GM12878 (cell line): ENCODE measurements at regions not wholly inside any gene's neighbourhood (a gene's known extent, or its start where the extent isn't known, plus 50 kb on each side); places are given as distances from the start of the nearest gene placed in this dataset.

Experiments used
- ATAC-seq: fragments of 200-7000 bp; cut with Tn5 transposase; 3 replicates; pipeline ENCODE4 v1.9.1; 2020; ENCODE audit warnings: mild to moderate bottlenecking, moderate library complexity
- BruUV-seq: library from RNA; stranded (reverse); fragments of 400-500 nt; replicated peaks from 2 replicates; lab custom pipeline; 2021; lab: Mats Ljungman, UMichigan
- CTCF ChIA-PET: fragments of 300-600 bp; sonication (Branson Sonifier 250); formaldehyde crosslinking; extraction: SDS; loops from one replicate; lab custom pipeline; 2021; ENCODE audit warnings: inconsistent platforms; lab: Yijun Ruan, JAX
- POLR2A ChIA-PET: fragments of 350-600 bp; formaldehyde crosslinking; extraction: SDS; loops from one replicate; lab custom pipeline; 2021; ENCODE audit warnings: inconsistent platforms; lab: Charles Lee
- RAD21 ChIA-PET: fragments of 300-600 bp; sonication (Branson Sonifier 250); formaldehyde crosslinking; loops from one replicate; lab custom pipeline; 2023; ENCODE audit warnings: antibody characterized with exemption; ENCODE audit not compliant: unreplicated experiment; lab: Charles Lee
- SMC1A ChIA-PET: fragments of 300-600 bp; sonication (Branson Sonifier 250); formaldehyde crosslinking; loops from one replicate; lab custom pipeline; 2023; ENCODE audit not compliant: unreplicated experiment, uncharacterized antibody; lab: Charles Lee
- DNase-seq: peaks from one replicate; pipeline ENCODE4 v3.0.0-alpha.2; 2011; ENCODE audit warnings: low read depth, low spot score
- FAIRE-seq: peaks from 3 replicates; lab custom pipeline; 2011; peaks lifted over from hg19 to GRCh38; lab: Jason Lieb, UNC
- H2AFZ ChIP-seq: 2 replicates; pipeline ENCODE4 v1.6.0; 2011; ENCODE audit warnings: low read depth, low read length, control low read depth; ENCODE audit not compliant: control insufficient read depth
- H3K27ac ChIP-seq: 2 replicates; pipeline ENCODE4 v1.5.1; 2011; ENCODE audit warnings: control low read depth; ENCODE audit not compliant: control insufficient read depth, insufficient read depth
- H3K27me3 ChIP-seq, 2 experiments: replicated peaks in 1 of 2; 2 replicates each; pipeline versions ENCODE4 v1.6.0 to v1.6.1; 2011; ENCODE audit warnings: low read length in 1 of 2; ENCODE audit not compliant: control insufficient read depth in 2 of 2, insufficient read depth in 2 of 2
- H3K36me3 ChIP-seq, 2 experiments: 2 replicates each; pipeline ENCODE4 v1.5.1; 2011; ENCODE audit warnings: low read length in 1 of 2; ENCODE audit not compliant: control insufficient read depth in 2 of 2, insufficient read depth in 2 of 2
- H3K4me1 ChIP-seq: 2 replicates; pipeline ENCODE4 v1.6.1; 2011; ENCODE audit warnings: mild to moderate bottlenecking, low read length, moderate library complexity, mixed read lengths; ENCODE audit not compliant: control insufficient read depth, insufficient read depth
- H3K4me2 ChIP-seq: 2 replicates; pipeline ENCODE4 v1.6.0; 2011; ENCODE audit warnings: control low read depth; ENCODE audit not compliant: control insufficient read depth, insufficient read depth
- H3K4me3 ChIP-seq: fragments of 200-600 bp; sonication (generic); 2 replicates; pipeline ENCODE4 v1.5.1; 2016
- H3K79me2 ChIP-seq: 2 replicates; pipeline ENCODE4 v1.6.0; 2011; ENCODE audit warnings: low read length; ENCODE audit not compliant: control insufficient read depth, insufficient read depth
- H3K9ac ChIP-seq: 2 replicates; pipeline ENCODE4 v1.8.0; 2011; ENCODE audit warnings: low read length, control low read depth, mixed read lengths; ENCODE audit not compliant: control insufficient read depth, insufficient read depth
- H3K9me3 ChIP-seq: replicated peaks from 3 replicates; pipeline ENCODE4 v1.5.1; 2011; ENCODE audit warnings: mild to moderate bottlenecking, low read length; ENCODE audit not compliant: control insufficient read depth, insufficient read depth
- H4K20me1 ChIP-seq: 2 replicates; pipeline ENCODE4 v1.6.0; 2011; ENCODE audit not compliant: control insufficient read depth, insufficient read depth
- ASH2L ChIP-seq: fragments of 300-600, 200-600 bp; sonication (generic); IDR thresholded peaks from 2 replicates; pipeline ENCODE4 v1.6.1; 2017; ENCODE audit warnings: low read depth, mild to moderate bottlenecking, borderline replicate concordance
- ATF3 ChIP-seq: IDR thresholded peaks from 2 replicates; pipeline ENCODE4 v1.6.1; 2011; ENCODE audit warnings: low read depth, mild to moderate bottlenecking, low read length, moderate library complexity, borderline replicate concordance; ENCODE audit errors: extremely low read depth
- BACH1 ChIP-seq: fragments of 450-650 bp; IDR thresholded peaks from 2 replicates; pipeline ENCODE4 v1.6.1; 2017; ENCODE audit warnings: mild to moderate bottlenecking, borderline replicate concordance
- CEBPB ChIP-seq, 2 experiments: fragments of 150-350 bp in 1 of 2; IDR thresholded peaks; 2 replicates each; pipeline ENCODE4 v1.6.1; 2012 to 2014; ENCODE audit warnings: low read depth in 2 of 2, low read length in 2 of 2, borderline replicate concordance in 1 of 2, inconsistent platforms in 1 of 2
- CTCF ChIP-seq, 3 experiments: IDR thresholded peaks in 2 of 3; conservative IDR thresholded peaks in 1 of 3; 2 replicates each; pipeline ENCODE4 v1.5.1; 2011; ENCODE audit warnings: low read depth in 3 of 3, low read length in 3 of 3, mild to moderate bottlenecking in 3 of 3, control low read depth in 2 of 3, moderate library complexity in 2 of 3, inconsistent platforms in 1 of 3, mixed read lengths in 1 of 3; ENCODE audit not compliant: control insufficient read depth in 2 of 3, insufficient read depth in 1 of 3; ENCODE audit errors: extremely low read depth in 1 of 3
- FOS ChIP-seq: IDR thresholded peaks from 3 replicates; pipeline ENCODE4 v1.6.1; 2011; ENCODE audit warnings: borderline replicate concordance; ENCODE audit not compliant: insufficient read length; ENCODE audit errors: extremely low read depth
- HCFC1 ChIP-seq: fragments of 150-350 bp; IDR thresholded peaks from 2 replicates; pipeline ENCODE4 v1.6.1; 2014; ENCODE audit warnings: low read length
- IKZF2 ChIP-seq, 2 experiments: fragments of 450-650 bp; IDR thresholded peaks; 2 replicates each; pipeline ENCODE4 v1.6.1; 2017; ENCODE audit warnings: mild to moderate bottlenecking in 2 of 2, moderate library complexity in 2 of 2
- IRF4 ChIP-seq: IDR thresholded peaks from 2 replicates; pipeline ENCODE4 v1.6.1; 2011; ENCODE audit warnings: low read depth, low read length
- LARP7 ChIP-seq: fragments of 450-650 bp; IDR thresholded peaks from 2 replicates; pipeline ENCODE4 v1.6.1; 2017; ENCODE audit warnings: mild to moderate bottlenecking
- MXI1 ChIP-seq: fragments of 150-350 bp; IDR thresholded peaks from 2 replicates; pipeline ENCODE4 v1.6.1; 2011; ENCODE audit warnings: low read depth, mild to moderate bottlenecking, inconsistent platforms, low read length, improper control_type of control experiment
- POU2F2 ChIP-seq: IDR thresholded peaks from 3 replicates; pipeline ENCODE4 v1.6.1; 2011; ENCODE audit warnings: low read depth, mild to moderate bottlenecking, low read length, borderline replicate concordance
- RAD21 ChIP-seq: IDR thresholded peaks from 2 replicates; pipeline ENCODE4 v1.6.1; 2011; ENCODE audit warnings: mild to moderate bottlenecking, low read depth, low read length, moderate library complexity; ENCODE audit not compliant: insufficient read depth
- RCOR1 ChIP-seq: conservative IDR thresholded peaks from 2 replicates; pipeline ENCODE4 v1.6.1; 2012; ENCODE audit warnings: low read depth, low read length, improper control_type of control experiment
- REST ChIP-seq: IDR thresholded peaks from 2 replicates; pipeline ENCODE4 v1.6.1; 2012; ENCODE audit warnings: mild to moderate bottlenecking, low read depth, low read length
- SMC3 ChIP-seq: IDR thresholded peaks from 2 replicates; pipeline ENCODE4 v1.6.1; 2011; ENCODE audit warnings: low read length, improper control_type of control experiment, borderline replicate concordance
- TCF3 ChIP-seq: IDR thresholded peaks from 2 replicates; pipeline ENCODE4 v1.6.1; 2012; ENCODE audit warnings: low read depth, mild to moderate bottlenecking, low read length, borderline replicate concordance; ENCODE audit not compliant: insufficient read depth
- ZNF207 ChIP-seq: fragments of 450-650 bp; IDR thresholded peaks from 2 replicates; pipeline ENCODE4 v1.6.1; 2014; ENCODE audit warnings: antibody characterized with exemption, mild to moderate bottlenecking, borderline replicate concordance
- ZZZ3 ChIP-seq: IDR thresholded peaks from 2 replicates; pipeline ENCODE4 v1.6.1; 2011; ENCODE audit warnings: low read depth; ENCODE audit not compliant: control insufficient read depth, insufficient read length
- WGBS: methylation state at CpG from one replicate; pipeline ENCODE4 v1.1.6; 2016; ENCODE audit warnings: low lambda C conversion rate; ENCODE audit not compliant: insufficient replicate concordance, insufficient coverage; ENCODE audit errors: missing lambda C conversion rate; 5-methylcytosine and 5-hydroxymethylcytosine counted together
- in situ Hi-C: fragments of 300-500 bp; cut with MboI; formaldehyde crosslinking; loops from 9 replicates; pipeline ENCODE4 v1.14.3; 2018; ENCODE audit warnings: mixed read lengths
- intact Hi-C: fragments of 100-400 bp; cut with micrococcal nuclease; formaldehyde crosslinking; loops from one replicate; pipeline ENCODE4 v1.14.2; 2022; ENCODE audit not compliant: unreplicated experiment

GRCh38 chr15:94670438-94671034, 439.2 kb downstream of the MCTP2 start:
- SMC1A ChIA-PET: interaction anchor here (0.6 to 3.6 kb wide), 6 partner anchors 10 to 590 kb away, joined by 3 to 12 read pairs (median 4); no protein-coding TSS in a partner anchor
- no TSS peak for BruUV-seq
- no peak for DNase-seq
- Histone ChIP-seq H3K9ac (no peak overlapping the region), H2AFZ (no peak overlapping the region), H3K27me3 (no peaks in the 10 kb centered on the region; a peak in 1 of 4 replicates), H3K79me2 (no peaks in the 10 kb centered on the region), H3K36me3 (no peaks in the 10 kb centered on the region), H4K20me1 (no peaks in the 10 kb centered on the region), H3K9me3 (no peaks in the 10 kb centered on the region), H3K4me2 (no peak overlapping the region), H3K27ac (no peak overlapping the region), H3K4me3 (no peak overlapping the region), H3K4me1 (no peaks in the 10 kb centered on the region)
- FAIRE-seq: no peak
- POLR2A ChIA-PET: no interaction called here
- CTCF ChIA-PET: interaction anchor here (0.7 to 2.1 kb wide), 15 partner anchors 9 to 1656 kb away, joined by 3 to 11 read pairs (median 3); no protein-coding TSS in a partner anchor
- intact Hi-C loops: loop anchor here (5.0 kb wide), 1 partner anchor 357 kb away; no protein-coding TSS in a partner anchor
- RAD21 ChIA-PET: interaction anchor here (1.0 kb wide), 1 partner anchor 8 kb away, joined by 3 read pairs; no protein-coding TSS in a partner anchor
- TF ChIP-seq ZNF207 (no peak), ASH2L (no peak), POU2F2 (no peak), FOS (no peak), REST (no peak), IRF4 (no peak), RAD21 (peak; percentile 79), IKZF2 (IDR thresholded peaks at IDR 0.05) (no peak), HCFC1 (no peak), CEBPB (IDR thresholded peaks at IDR 0.05; ENCODE audit: borderline replicate concordance in 1 of 2, low read depth in 2 of 2, low read length in 2 of 2) (no peak), SMC3 (peak; percentile 63; the same call in 1 of the 2 replicates), BACH1 (no peak), MXI1 (no peak), CTCF (IDR thresholded peaks at IDR 0.05 in 2 of 3, conservative IDR thresholded peaks at IDR 0.05 in 1 of 3; ENCODE audit: control insufficient read depth in 2 of 3, extremely low read depth in 1 of 3, insufficient read depth in 1 of 3, low read depth in 3 of 3, low read length in 3 of 3) (peak; percentile 45 to 66 (median 53); a peak in 5 of 6 replicates), ATF3 (no peak), LARP7 (no peak), TCF3 (no peak), ZZZ3 (no peak), RCOR1 (no peak)
- 2% methylated on average over 3 of the region's 3 CpGs for WGBS
- in situ Hi-C loops: no loop called here
- peak; percentile 60 for ATAC-seq
